ENCODE measurements at regions not wholly inside any gene's neighbourhood (a gene's known extent, or its start where the extent isn't known, plus 50 kb on each side); places are given as distances from the start of the nearest gene placed in this dataset.

GRCh38 chr2:122885436-122885835 is 1130.0 kb downstream of the TSN start:
- TF ChIP-seq CTCF (IDR thresholded peaks at IDR 0.05), result no peak
- TF ChIP-seq POLR2A (IDR thresholded peaks at IDR 0.05), result no peak
- TF ChIP-seq POLR2AphosphoS5 (IDR thresholded peaks at IDR 0.05), result no peak
- TF ChIP-seq EP300 (IDR thresholded peaks at IDR 0.05), result no peak

Data from gastroesophageal sphincter (tissue), 3 donors.